HG03432 (cell line): ENCODE measurements at regions not wholly inside any gene's neighbourhood (a gene's known extent, or its start where the extent isn't known, plus 50 kb on each side); places are given as distances from the start of the nearest gene placed in this dataset.
"Not testable (repeated sequence)": the region's sequence is repeated elsewhere in the genome, so short reads cannot be mapped to it uniquely, and the experiment has no call there.

ENCODE experiments used
- ATAC-seq: cut with Tn5 transposase; IDR thresholded peaks from one replicate; pipeline ENCODE4 v1.9.1; 2021; ENCODE audit warnings: mild to moderate bottlenecking, moderate library complexity; ENCODE audit not compliant: unreplicated experiment

- ATAC-seq: peak; percentile 51
Observed at GRCh38 chr14:71355324-71356201, 448.3 kb downstream of the PCNX1 start.

GRCh38 chr14:71358209-71358931 is 451.1 kb downstream of the PCNX1 start:
- no peak for ATAC-seq

- ATAC-seq: not testable (repeated sequence)
Observed at GRCh38 chr14:71358932-71359421, 451.7 kb downstream of the PCNX1 start.

GRCh38 chr14:71359823-71360222 is 452.6 kb downstream of the PCNX1 start:
- ATAC-seq: no peak

GRCh38 chr14:71361336-71361735 is 454.1 kb downstream of the PCNX1 start:
- ATAC-seq: no peak

GRCh38 chr14:71361874-71362273 is 454.6 kb downstream of the PCNX1 start:
- no peak for ATAC-seq

GRCh38 chr14:71362282-71362681 is 455.0 kb downstream of the PCNX1 start:
- ATAC-seq: no peak

- ATAC-seq: peak; percentile 53
Observed at GRCh38 chr14:71362920-71363584, 455.8 kb downstream of the PCNX1 start.

- ATAC-seq: no peak
Observed at GRCh38 chr14:71363946-71364925, 457.0 kb downstream of the PCNX1 start.

GRCh38 chr14:71365361-71365760 is 458.1 kb downstream of the PCNX1 start:
- ATAC-seq: no peak

- ATAC-seq: no peak
Observed at GRCh38 chr14:71366861-71367260, 459.6 kb downstream of the PCNX1 start.

- ATAC-seq: peak; percentile 52
Observed at GRCh38 chr14:71371711-71372396, 464.6 kb downstream of the PCNX1 start.

- no peak for ATAC-seq
Observed at GRCh38 chr14:71372411-71372838, 465.2 kb downstream of the PCNX1 start.

GRCh38 chr14:71373773-71374172 is 466.5 kb downstream of the PCNX1 start:
- ATAC-seq: no peak

GRCh38 chr14:71374989-71375388 is 467.7 kb downstream of the PCNX1 start:
- ATAC-seq: no peak

- no peak for ATAC-seq
Observed at GRCh38 chr14:71377099-71377498, 469.8 kb downstream of the PCNX1 start.

- ATAC-seq: no peak
Observed at GRCh38 chr14:71380271-71380670, 473.0 kb downstream of the PCNX1 start.

GRCh38 chr14:71381814-71382213 is 474.6 kb downstream of the PCNX1 start:
- ATAC-seq: no peak

- ATAC-seq: no peak
Observed at GRCh38 chr14:71382315-71382714, 475.1 kb downstream of the PCNX1 start.

GRCh38 chr14:71383510-71383909 is 476.3 kb downstream of the PCNX1 start:
- ATAC-seq: no peak
